ENCODE measurements at regions not wholly inside any gene's neighbourhood (a gene's known extent, or its start where the extent isn't known, plus 50 kb on each side); places are given as distances from the start of the nearest gene placed in this dataset.

DNA sequence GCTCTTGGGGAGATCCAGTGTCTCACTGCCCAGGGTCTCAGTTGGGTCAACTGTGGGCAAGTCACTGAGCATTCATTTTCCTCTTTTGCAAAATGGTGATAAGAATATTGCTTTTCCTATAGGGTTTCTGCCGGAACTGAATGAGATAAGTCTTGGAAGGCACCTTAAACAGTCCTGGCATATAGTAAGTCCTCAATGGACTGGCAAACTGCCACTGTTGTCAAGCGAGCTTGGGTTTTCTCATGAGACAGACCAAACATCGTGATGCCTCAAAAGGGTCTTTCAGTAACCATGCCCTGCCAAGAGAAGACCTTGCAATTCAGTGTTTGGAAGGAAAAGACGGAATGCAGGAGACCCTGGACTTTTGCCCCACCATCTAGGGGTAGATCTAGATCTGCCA, 251.5 kb downstream of the WDR11 start:
- DNase-seq: no peak

DNA sequence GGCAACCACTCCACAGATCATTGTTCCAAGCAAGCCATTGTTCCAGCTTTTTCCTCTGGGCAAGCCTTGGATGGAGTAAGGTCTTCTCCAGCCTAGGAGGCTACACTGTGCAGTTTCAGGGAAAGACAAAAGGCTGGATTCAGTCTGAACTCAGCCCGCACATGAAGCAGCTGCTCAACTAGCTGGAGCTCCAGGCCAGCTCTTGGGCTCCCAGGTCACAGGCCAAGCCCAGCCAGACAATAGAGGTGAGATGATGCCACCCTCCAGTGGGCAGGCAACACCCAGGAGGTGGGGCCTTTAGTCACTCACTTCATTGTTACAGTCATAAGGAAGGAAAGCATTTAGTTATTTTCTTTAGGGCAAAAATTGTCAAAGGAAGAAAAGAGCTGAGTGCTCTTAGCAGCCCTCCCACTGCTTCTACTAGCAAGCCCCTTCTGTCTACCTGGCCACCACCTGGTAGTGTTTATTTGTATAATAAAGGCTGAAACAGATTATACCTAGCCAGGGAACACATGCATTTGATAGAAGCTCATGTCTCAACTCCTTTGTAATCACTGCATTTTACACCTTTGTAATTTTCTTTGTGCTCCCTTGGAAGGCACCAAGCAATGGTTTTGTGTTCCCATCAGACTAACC, 253.4 kb downstream of the WDR11 start:
- no peak for DNase-seq

DNA sequence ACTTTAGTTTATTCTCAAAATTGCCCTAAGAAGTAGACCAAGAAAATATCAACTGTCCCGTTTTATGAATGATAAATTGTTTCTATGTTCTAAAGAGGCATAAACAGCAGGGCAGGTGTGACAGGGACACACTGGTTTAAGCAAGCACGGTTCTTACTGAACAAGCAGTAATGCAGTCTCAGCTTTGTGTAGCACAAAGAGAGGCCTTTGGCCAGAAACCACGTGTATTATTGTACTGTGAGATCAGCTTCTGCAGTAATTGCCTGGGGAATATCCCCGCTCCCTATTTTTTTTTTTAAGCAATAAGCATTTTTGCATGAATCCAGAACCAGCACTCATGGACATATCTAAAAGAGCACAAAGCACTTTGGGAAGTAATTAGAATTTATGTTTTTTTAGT, 255.4 kb downstream of the WDR11 start:
- DNase-seq: no peak

DNA sequence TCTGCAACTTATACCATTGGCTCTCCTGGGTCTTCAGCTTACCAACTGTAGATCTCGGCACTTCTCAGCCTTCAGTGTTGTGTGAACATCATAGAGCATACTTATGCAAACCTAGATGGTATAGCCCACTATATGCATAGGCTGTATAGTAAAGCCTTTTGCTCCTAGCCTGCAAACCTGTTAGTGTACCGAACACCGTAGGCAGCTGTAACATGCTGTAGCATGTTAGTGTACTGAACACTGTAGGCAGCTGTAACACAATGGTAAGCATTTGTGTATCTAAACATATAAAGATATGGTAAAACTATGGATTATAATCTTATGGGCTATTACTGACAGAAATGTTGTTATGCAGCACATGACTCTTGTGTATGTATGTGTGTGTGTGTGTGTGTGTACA, 256.9 kb downstream of the WDR11 start:
- DNase-seq: no peak

DNA sequence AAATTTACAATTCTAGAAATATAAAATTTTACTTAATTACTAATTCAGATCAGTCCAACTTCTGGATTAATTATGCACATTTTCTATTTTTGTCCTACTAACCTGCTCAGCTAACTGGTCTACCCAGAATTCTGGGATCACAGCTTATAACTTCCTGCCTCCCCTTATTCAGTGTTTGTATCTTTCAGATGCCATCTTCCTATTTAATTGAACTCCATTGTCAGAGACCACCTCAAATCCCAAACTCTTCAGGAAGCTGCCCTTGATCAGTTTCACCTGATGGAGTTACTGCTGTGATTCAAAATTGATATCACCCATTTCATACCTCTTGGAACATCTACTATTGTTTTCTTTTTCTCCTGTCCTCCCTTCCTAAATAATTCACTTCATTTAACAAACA, 259.2 kb downstream of the WDR11 start:
- no peak for DNase-seq

DNA sequence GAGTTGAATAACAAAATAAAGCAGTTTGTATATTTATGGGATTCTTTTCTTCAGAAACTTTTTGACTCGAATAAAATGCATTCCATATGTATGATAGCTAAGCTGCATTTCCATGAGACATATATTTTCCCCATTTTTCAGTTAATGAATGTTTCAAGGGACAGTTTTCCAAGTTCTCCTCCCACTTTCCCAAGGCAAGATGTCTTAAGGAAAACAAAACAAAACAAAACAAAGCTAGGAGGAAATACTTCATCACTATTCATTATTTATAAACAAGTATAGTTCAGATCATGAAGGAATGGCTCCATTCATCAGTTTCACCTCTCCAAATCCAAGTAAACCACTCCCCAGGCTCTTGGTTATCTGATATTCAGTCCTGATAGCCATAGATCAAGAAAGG, 261.0 kb downstream of the WDR11 start:
- DNase-seq: no peak

DNA sequence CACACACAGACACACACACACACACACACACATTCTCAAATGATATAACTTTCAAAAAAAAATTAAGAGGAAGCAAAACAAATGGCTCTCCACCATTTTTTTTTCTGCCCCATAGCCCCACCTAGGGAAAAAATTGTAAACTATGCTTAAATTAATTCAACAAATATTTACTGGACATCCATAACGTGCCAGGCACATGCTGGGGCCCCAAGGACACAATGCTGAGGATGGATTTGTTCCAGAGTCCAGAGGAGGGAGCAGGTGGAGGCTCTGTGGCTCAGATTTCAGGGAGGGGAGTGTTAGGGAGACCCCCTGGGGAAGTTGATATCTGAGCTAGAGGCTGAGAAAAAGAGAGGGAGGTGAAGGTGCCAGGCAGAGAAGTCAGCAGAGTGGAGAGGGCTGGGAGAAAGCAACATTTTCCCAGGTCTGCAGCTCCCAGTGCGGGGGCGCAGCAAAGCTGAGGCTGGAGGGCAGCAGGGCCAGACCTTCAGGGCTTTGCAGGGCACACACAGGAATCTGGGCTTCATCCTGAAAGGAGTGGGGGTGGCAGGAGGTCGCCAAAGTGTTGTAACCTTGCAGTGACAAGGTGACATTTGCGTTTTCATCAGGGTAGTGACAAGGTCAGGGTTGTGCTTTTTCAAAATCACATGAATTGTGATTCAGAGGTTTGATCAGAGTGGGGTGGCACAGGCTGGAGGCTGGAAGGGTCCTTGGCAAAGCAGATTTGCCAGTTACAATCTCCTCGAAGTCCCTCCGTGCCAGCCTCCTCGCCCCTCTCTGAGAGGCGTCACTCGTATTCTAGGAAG, 261.6 kb downstream of the WDR11 start:
- no peak for DNase-seq

DNA sequence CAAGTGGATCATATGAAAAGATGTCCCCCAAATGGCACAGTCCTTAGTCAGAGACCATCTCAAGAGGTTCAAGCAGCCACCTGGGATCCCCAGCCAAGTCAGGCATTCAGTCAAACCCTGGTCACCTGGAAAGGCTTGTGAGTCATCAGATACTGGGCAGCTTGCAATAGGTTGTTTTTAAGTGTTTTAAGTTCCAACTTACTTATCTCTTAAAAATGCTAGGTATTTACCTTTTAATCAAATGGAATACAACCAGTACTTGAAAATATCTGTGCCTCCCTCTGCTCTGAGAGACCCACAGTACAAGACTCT, 262.2 kb downstream of the WDR11 start:
- no peak for DNase-seq

DNA sequence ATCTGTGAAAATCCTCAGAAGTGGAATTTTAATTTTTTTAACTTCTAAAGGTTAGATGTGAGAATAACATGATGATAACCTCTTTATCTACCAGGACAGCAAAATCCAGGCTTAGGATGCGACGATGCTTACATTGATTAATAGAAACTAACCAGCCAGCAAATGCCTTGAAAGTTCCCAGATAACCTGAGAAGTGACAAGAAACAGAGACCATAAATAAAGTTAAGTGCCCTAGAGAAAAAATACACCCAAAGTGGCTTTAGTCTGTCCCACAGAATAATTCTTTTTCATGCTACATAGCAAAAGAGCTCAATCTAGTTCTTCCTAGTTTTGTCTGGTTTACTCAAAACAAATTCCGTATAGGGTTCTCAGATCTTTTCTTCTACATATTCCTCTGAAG, 262.7 kb downstream of the WDR11 start:
- no peak for DNase-seq

DNA sequence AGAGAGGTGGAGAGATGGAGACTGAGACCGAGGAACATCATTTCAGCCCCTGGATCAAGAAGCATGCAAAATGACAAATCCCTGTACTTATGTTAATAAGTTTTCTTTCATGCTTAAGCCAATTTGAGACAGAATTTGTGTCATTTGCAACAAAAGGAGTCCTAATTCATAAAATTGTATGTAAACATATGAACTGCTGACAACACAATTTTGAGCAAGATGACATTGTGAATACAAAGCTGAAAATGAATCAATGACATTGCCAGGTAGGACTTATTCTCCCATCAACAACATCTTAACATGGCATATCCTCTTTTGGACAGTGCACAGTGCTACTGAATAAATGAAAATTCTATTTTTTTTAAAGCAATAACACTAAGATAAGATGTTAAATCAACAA, 264.0 kb downstream of the WDR11 start:
- DNase-seq: no peak

DNA sequence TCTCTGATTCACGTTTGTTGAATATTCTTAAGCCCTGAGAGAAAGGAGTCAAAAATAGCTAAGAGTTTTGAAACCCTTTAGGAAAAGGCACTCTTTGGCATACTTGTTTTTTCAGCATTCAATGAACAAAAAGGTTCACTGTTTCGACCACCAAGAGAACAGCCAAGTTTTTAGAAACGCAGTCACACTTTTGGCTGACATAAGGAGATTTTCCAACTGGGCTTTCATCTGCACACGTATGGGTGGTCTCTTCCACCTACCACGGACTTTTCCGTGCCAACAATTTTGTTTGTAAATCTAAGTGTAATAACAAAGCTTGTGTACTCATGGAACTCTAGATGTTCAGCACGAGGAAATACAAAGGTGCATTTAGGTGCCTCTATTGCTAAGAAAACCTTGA, 270.3 kb downstream of the WDR11 start:
- DNase-seq: no peak

DNA sequence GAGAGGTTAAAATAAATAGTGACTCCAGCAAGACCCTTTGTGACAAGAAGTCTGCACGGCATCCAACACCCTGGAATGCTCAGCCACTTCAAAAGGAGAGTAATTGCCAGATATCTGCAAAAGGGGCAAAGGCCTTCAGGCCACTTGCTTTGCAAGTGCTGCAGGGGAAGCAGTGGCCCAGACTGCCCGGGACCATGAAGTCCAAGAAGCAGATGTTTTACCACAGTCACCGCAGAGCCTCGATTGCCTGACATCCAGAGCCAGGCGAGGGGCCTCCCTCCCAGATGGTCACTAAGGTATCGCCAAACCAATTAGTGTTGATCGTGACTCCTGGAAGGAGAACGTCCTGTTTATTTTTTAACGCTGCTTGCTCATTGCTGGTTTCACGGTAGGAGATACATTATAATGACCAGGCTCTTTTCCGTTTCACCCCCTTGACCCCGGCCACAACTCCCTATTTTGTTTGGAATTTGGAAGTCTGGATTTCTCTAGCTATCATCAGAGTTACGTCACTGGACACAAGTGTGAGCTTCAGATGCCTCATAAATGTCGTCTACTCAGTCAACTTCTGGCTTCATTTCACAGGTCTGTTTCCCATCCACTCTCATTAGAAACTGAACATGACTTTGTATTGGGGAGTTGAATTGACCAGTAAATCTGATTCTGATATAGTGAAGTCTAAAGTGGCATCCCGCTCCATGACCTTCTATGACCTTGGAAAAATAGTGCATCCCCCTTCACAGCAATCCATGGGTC, 276.2 kb downstream of the WDR11 start:
- DNase-seq: no peak

DNA sequence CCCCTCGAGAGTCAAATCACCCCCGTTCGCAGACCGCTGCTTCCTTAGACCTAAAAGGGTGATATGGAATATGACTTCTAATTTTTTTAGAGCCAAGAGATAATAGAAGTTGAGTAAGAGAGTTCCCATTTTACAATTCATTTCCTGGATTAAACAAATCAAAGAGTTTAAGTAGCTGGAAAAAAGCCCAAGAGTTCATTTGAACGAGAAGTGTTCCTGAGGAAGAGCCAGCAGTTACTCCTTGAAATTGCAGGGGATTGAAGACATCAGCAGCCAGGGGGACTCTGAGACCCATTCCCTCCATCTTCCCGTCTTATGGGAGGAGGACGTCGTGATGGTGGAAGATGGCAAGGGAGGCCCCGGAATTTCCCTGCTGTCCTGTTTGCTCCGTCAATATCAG, 277.0 kb downstream of the WDR11 start:
- no peak for DNase-seq

DNA sequence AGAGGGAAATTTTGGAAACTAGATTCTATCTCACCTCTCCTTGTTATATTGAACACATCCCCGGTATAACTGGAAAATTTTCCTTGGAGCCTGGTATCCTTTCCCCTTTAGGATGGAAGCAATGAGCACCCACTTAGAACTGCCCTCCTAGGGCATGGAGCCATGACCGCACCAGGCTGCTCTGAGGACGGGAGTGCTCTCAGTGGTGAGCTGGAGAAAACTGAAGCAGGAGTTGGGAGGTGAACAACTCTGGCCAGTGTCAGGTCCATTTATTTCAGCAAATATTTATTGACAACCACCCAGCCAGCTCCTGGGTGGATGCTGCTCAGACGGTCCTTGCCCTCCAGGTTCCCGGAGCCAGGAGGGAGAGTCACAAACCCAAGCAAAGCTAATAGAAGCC, 278.1 kb downstream of the WDR11 start:
- DNase-seq: no peak

DNA sequence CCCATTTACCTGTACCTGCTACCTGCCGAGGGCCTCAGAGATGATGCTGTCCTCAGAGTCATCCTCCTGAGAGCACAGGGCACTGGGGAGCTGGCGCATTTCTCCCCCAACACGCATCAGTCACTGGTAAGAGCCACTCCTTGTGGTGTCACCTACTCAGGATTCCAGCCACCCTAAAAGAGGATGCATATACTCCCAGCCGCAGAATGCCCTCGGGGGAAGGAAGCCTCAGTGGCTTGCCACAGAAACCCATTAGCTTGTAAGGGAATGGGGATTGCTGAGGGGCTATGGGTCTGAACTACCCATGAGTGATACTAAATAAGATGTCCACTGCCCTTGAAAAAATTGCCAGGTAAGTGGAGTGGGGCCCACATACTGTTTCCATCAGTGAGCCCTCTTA, 279.2 kb downstream of the WDR11 start:
- no peak for DNase-seq

DNA sequence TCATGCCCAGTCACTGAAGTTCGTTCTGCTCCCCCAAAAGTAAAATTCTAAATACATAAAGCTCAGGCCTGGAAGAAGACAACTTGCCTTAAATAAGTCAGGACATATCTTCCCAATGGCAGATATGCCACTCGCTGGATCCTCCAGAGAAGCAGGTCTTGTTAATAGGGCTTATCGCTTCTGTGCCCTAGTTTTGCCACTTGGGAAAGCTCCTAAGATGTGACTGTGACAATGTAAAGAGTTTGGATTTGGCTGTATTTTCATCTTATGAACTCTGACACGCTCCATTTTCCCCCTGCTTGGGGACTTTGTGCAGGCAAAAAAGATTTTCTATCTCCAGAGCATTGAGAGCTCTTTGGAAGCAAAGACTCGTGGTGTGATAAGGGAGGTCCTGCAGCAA, 279.9 kb downstream of the WDR11 start:
- no peak for DNase-seq

DNA sequence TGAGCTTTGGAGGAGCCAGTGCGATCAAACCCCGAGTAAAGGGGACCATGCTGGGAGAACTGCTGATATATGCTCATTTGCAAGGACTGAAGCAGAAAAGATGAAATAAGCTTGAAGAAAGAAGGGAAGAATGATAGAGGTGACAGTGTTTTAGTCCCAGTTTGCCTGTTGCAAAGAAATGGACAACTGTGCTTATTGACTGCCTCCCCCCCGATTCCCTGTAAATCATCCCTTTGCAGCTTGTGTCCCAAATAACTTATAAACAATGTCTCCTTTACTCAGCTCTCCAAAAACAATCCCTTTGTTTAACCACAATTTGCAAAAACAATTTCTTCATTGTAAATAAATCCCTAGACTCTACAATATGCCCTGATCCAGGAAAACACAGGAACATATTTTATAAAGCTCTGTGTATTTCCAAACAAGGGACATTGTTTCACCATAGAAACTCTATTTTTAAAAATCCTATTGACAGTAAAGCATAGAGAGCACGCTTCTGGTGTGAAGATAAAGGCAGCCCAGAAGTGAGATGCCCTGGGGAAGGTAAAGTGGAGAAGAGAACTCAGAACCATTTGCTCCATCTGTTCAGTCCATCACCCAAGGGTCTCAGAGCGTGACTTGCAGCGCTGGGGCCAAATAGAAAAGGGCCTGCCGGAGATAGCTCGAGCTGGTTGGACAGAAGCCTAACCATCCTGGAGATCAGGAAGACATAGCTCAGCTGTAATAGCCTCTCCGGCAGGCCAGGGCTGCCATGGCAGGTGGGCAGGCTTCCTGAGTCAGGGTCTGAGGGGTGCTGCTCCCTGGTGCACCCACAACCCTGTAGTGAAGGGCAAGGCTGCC, 280.5 kb downstream of the WDR11 start:
- DNase-seq: no peak

DNA sequence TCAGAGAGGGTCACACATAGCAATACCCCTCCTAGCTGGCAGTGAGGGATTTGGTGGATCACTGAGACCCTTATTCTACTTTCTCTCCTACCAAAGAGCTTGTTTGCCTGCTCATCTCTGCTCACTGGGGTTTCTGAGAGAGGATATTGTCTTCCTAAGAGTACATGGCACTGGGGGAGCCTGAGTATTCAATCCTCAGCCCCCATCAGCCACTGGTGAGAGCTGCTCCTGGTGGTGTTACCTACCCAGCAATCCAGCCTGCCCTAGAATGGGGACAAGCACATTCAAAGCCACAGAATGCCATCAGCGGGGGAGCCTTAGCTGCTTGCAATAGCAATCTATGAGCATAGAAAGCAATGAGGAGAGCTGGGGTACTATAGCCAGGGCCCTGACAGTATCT, 281.1 kb downstream of the WDR11 start:
- no peak for DNase-seq

DNA sequence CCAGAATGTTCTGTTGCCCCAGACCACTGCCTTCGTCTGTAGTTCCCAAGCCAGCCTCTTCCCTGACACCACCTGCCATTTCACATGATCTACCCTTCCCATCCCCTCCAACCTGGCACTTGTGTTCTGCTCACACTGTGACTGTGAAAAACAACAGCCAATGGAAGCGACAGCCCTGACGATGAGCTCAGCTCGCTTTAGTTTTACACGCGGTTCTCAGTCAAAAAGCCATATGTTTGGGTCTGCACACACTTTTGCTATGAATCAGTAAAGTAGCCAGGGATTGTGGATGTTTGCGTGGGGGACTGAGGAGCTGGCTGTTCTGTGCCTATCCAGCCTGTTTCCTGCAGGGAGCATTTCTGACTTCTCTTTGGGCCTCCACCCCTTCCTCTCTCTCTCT, 282.7 kb downstream of the WDR11 start:
- DNase-seq: no peak

DNA sequence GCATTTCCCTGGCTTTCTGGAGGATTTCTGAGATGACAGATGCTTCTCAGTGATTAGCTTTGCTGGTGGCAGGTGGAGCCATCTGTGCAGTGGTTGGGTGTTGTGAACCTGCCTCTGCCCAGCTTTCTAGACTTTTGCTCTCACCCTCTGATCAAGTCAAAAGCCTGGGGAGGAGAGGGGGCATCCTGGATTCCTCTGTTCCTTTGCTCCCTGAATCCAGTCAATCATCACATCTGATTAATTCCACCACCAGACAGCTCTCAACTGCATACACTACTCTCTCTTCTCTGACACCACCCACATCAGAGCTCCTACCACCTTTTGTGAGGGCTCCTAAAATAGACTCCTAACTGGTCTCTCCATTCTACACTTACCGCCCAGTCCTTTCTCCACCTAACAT, 283.5 kb downstream of the WDR11 start:
- DNase-seq: no peak

DNA sequence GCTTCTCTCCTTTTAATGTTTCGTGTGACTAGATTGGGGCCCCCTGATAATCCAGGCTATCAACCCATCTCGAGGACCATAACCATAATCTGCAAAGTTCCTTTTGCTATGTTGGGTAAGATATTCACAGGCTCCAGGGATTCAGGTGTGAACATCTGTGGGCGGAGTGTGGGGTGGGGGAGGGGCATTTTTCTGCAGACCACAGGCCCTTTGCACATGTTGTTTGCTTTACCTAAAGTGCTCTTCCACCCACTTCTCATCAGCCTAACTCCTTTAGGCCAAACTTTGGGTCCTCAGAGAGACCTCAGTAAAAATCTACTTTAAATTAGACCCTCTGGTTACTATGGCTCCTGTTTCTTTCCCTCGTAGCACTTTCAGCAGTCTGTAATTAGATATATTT, 284.4 kb downstream of the WDR11 start:
- DNase-seq: no peak

DNA sequence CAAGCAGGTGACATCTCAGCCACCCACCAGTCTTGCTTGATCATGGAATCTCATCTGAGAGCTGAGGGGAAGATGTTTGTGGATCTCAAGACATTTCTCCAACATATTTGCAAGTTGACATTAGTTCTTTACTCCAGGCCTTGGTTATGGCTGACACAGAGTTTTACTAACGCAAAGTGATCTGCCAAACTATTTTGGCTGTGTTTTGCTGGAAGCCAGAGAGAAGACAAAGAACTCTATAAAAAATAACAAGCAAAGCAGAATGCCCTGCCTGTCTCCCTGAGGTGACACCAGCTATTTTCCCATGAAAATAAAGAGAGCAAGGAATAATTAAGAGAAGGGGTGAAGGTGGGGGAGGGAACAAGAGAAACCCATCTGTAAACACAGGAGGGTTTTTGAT, 286.4 kb downstream of the WDR11 start:
- no peak for DNase-seq

DNA sequence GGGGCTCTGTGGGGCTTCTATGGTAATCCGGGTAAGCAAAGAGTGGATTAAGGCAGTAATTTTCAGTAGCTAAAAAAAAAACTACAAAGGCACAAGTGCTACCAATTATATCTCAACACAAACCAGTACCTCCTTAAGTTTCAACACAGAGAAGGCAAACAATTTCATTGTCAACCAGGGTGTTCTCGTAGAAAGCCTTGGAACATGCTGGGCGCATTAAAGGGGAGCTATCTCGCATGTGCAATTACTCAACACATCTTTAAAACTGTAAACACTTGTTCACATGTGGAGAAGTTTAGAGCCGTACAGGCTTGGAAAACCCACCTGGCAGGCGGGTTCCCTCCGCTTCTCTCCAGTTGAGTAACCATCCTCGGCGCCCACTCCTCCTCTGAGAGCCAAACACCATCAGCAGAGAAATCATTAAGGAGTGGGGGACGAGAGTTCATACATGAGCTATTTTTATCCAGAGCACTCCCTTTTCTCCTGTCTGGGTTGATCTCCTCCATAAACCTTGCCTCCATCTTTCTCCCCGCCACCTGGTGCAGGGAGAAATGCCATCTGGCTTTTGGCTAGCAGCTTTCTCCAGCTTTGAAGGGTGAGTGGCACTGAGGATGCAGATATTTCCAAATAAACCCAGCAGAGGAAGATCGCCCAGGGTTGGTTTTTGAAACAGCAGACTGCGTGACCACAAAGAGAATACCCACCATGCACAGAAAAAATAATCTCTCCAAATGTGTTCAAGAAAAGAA, 287.1 kb downstream of the WDR11 start:
- DNase-seq: no peak

Measured in Kasumi-1 (cell line).